ENCODE measurements at regions not wholly inside any gene's neighbourhood (a gene's known extent, or its start where the extent isn't known, plus 50 kb on each side); places are given as distances from the start of the nearest gene placed in this dataset.

GRCh38 chr6:166752097-166752496 is 125.0 kb upstream of the RPS6KA2 start:
- H3K9me3 ChIP-seq = no peaks in the 10 kb centered on the region
- ATAC-seq (no peak), DNase-seq (no peak)
- H3K27me3 ChIP-seq = no peaks in the 10 kb centered on the region
- H3K4me1 ChIP-seq = no peaks in the 10 kb centered on the region
- no peaks in the 10 kb centered on the region for H3K36me3 ChIP-seq
- no peak overlapping the region for H3K4me3 ChIP-seq
- H3K27ac ChIP-seq = no peak overlapping the region
- intact Hi-C loops (cut with DNase I) = no loop called here
- no peak for TF ChIP-seq CTCF (IDR thresholded peaks at IDR 0.05)

GRCh38 chr6:166751051-166751595 is 124.1 kb upstream of the RPS6KA2 start:
- H3K9me3 ChIP-seq = no peaks in the 10 kb centered on the region
- intact Hi-C loops (cut with DNase I) = no loop called here
- no peaks in the 10 kb centered on the region for H3K4me1 ChIP-seq
- no peak for TF ChIP-seq CTCF (IDR thresholded peaks at IDR 0.05)
- peak; percentile 13 for ATAC-seq
- no peak for DNase-seq
- no peaks in the 10 kb centered on the region for H3K27me3 ChIP-seq
- no peak overlapping the region for H3K27ac ChIP-seq
- no peaks in the 10 kb centered on the region for H3K36me3 ChIP-seq
- H3K4me3 ChIP-seq = no peak overlapping the region

- Histone ChIP-seq H3K4me1 (no peaks in the 10 kb centered on the region), H3K9me3 (no peaks in the 10 kb centered on the region), H3K27ac (no peak overlapping the region), H3K4me3 (no peak overlapping the region), H3K27me3 (no peaks in the 10 kb centered on the region), H3K36me3 (no peaks in the 10 kb centered on the region)
- no peak for TF ChIP-seq CTCF (IDR thresholded peaks at IDR 0.05)
- intact Hi-C loops (cut with DNase I) = no loop called here
- DNase-seq = no peak
- peak; percentile 17 for ATAC-seq
Observed at GRCh38 chr6:166750108-166750793, 123.2 kb upstream of the RPS6KA2 start.

GRCh38 chr6:166749666-166750065 is 122.6 kb upstream of the RPS6KA2 start:
- Histone ChIP-seq H3K27ac (no peak overlapping the region), H3K27me3 (no peaks in the 10 kb centered on the region), H3K9me3 (no peaks in the 10 kb centered on the region), H3K4me3 (no peak overlapping the region), H3K36me3 (no peaks in the 10 kb centered on the region), H3K4me1 (no peaks in the 10 kb centered on the region)
- DNase-seq = no peak
- no peak for ATAC-seq
- intact Hi-C loops (cut with DNase I) = no loop called here
- no peak for TF ChIP-seq CTCF (IDR thresholded peaks at IDR 0.05)

GRCh38 chr6:166747644-166748595 is 120.9 kb upstream of the RPS6KA2 start:
- no peaks in the 10 kb centered on the region for H3K9me3 ChIP-seq
- ATAC-seq = no peak
- no peak overlapping the region for H3K4me3 ChIP-seq
- DNase-seq = no peak
- TF ChIP-seq CTCF (IDR thresholded peaks at IDR 0.05) = no peak
- intact Hi-C loops (cut with DNase I) = no loop called here
- no peak overlapping the region for H3K27ac ChIP-seq
- H3K27me3 ChIP-seq = no peaks in the 10 kb centered on the region
- H3K4me1 ChIP-seq = no peaks in the 10 kb centered on the region
- no peaks in the 10 kb centered on the region for H3K36me3 ChIP-seq

Data from upper lobe of right lung (tissue), 1 donor.